Retinal pigment epithelial cell (primary cell): ENCODE measurements at regions not wholly inside any gene's neighbourhood (a gene's known extent, or its start where the extent isn't known, plus 50 kb on each side); places are given as distances from the start of the nearest gene placed in this dataset.
"Not testable (repeated sequence)": the region's sequence is repeated elsewhere in the genome, so short reads cannot be mapped to it uniquely, and the experiment has no call there.

ENCODE experiments used
- DNase-seq: peaks from one replicate; pipeline ENCODE4 v3.0.0-alpha.2; 2010; ENCODE audit warnings: low read depth
- H3K4me3 ChIP-seq: 2 replicates; pipeline ENCODE4 v1.5.1; 2011; ENCODE audit warnings: mild to moderate bottlenecking, low read length, control low read depth, moderate library complexity
- TF ChIP-seq, protein P1 (sequence below): conservative IDR thresholded peaks from 2 replicates; pipeline ENCODE4 v1.5.1; 2011; ENCODE audit warnings: low read depth, low read length, control low read depth, inconsistent platforms

GRCh38 chr1:101438359-101438758 is 201.5 kb downstream of the S1PR1 start:
- no peak for DNase-seq
- TF ChIP-seq, protein P1, sequence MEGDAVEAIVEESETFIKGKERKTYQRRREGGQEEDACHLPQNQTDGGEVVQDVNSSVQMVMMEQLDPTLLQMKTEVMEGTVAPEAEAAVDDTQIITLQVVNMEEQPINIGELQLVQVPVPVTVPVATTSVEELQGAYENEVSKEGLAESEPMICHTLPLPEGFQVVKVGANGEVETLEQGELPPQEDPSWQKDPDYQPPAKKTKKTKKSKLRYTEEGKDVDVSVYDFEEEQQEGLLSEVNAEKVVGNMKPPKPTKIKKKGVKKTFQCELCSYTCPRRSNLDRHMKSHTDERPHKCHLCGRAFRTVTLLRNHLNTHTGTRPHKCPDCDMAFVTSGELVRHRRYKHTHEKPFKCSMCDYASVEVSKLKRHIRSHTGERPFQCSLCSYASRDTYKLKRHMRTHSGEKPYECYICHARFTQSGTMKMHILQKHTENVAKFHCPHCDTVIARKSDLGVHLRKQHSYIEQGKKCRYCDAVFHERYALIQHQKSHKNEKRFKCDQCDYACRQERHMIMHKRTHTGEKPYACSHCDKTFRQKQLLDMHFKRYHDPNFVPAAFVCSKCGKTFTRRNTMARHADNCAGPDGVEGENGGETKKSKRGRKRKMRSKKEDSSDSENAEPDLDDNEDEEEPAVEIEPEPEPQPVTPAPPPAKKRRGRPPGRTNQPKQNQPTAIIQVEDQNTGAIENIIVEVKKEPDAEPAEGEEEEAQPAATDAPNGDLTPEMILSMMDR: peak; percentile 45
- no peak overlapping the region for H3K4me3 ChIP-seq

DNA sequence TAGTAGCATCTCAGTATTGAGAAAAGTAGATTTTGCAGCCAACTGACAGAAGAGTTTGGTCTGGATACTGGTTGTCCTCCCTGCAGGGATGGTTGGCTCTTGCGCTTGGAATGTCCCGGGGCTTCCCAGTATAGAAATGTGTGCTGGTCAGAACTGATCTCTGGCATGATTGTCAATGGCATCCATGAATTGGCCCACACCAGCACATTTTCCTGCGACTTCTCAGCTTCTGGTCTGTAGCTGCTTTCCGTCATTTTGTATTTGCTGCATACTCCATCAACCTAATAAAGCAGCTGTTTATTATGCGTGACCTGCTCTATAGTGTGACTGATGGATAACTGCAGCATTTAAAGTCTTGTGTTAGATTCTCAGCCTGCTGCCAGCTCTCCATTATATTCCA is 203.7 kb downstream of the S1PR1 start:
- TF ChIP-seq, protein P1: no peak

DNA sequence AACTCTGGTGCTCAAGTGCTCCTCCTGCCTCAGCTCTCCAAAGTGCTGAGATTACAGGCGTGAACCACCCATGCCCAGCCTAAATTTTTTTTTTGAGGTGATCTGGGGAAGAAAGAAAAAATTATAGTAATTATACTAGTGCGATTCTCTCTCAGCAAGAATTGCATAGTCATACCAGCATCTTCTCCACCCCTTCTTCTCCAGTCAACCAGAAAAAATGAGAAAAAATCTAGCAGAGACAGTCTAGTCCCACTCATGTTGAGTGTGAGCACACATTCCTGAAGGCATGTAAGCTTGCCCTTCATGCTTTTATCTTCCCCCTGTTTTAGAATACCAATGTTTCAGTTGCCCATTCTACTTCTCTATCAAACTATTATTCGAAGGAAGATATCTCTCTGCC is 207.6 kb downstream of the S1PR1 start:
- DNase-seq: no peak
- no peak overlapping the region for H3K4me3 ChIP-seq
- TF ChIP-seq, protein P1: no peak

More for the DNA sequence above, 203.7 kb downstream of the S1PR1 start:
- H3K4me3 ChIP-seq: no peak overlapping the region
- no peak for DNase-seq

GRCh38 chr1:101444873-101445618 is 208.2 kb downstream of the S1PR1 start:
- no peak overlapping the region for H3K4me3 ChIP-seq
- no peak for DNase-seq
- TF ChIP-seq, protein P1: no peak

DNA sequence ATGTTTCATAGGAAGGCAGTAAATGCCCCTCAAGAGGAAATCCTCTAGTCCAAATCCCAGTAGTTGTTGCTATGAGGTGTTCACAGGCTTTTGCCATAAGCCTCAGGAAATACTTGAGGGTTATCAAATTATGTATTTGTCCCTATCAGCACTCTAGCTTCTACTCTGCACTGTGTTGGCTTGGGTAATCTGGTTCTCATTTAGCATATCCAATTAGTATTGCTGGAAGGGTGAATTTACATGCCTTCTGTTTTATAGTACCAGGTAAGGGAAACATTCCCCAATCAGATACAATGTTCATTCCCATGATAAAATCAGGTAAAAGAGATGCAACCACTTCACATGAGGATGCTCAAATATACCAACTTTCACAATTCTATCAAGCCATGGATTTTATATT is 211.2 kb downstream of the S1PR1 start:
- no peak overlapping the region for H3K4me3 ChIP-seq
- TF ChIP-seq, protein P1: no peak
- no peak for DNase-seq

DNA sequence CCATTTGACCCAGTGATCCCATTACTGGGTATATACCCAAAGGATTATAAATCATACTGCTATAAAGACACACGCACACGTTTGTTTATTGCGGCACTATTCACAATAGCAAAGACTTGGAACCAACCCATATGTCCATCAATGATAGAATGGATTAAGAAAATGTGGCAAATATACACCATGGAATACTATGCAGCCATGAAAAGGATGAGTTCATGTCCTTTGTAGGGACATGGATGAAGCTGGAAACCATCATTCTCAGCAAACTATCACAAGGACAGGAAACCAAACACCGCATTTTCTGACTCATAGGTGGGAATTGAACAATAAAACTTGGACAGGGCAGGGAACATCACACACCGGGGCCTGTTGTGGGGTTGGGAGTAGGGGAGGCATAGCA is 213.9 kb downstream of the S1PR1 start:
- not testable (repeated sequence) for DNase-seq, H3K4me3 ChIP-seq

DNA sequence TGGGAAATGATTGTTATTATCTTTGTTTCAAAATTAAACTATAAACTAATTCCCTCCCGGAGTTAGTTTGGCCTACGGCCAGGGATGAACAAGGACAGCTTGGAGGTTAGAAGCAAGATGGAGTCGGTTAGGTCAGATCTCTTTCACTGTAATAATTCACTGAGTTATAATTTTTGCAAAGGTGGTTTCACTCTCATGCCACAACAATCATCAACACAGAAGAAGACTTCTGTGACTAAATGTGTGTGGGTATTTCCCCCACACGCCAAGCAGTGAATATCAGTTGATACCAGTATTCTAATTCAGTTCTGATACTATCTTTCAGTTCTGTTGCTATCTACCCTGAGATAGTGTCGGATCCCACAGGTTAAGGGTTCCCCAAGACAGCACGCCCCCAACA is 215.1 kb downstream of the S1PR1 start:
- no peak for DNase-seq
- TF ChIP-seq, protein P1: no peak
- no peak overlapping the region for H3K4me3 ChIP-seq
